Spleen (tissue), 11 donors: ENCODE measurements at regions not wholly inside any gene's neighbourhood (a gene's known extent, or its start where the extent isn't known, plus 50 kb on each side); places are given as distances from the start of the nearest gene placed in this dataset.

Experiments used
- DNase-seq: peaks from one replicate; pipeline ENCODE4 v3.0.0-alpha.2; 2020
- H3K27ac ChIP-seq, 8 donors: fragments of 200-600 bp; sonication (generic) in 7 of 8; 1 replicate in 4 of 8; 2 replicates in 4 of 8; pipeline versions ENCODE4 v1.5.0 to v1.8.0; 2016 to 2021; ENCODE audit warnings: inconsistent platforms in 4 of 8, mild to moderate bottlenecking in 4 of 8, moderate library complexity in 1 of 8
- H3K27me3 ChIP-seq, 7 donors: fragments of 200-600 bp; sonication (generic) in 6 of 7; replicated peaks in 1 of 7; 1 replicate in 4 of 7; 2 replicates in 3 of 7; pipeline versions ENCODE4 v1.5.0 to v1.8.0; 2016 to 2021; ENCODE audit warnings: inconsistent platforms in 3 of 7, mild to moderate bottlenecking in 1 of 7
- H3K36me3 ChIP-seq, 6 donors: fragments of 200-600 bp; sonication (generic) in 5 of 6; 1 replicate in 4 of 6; 2 replicates in 2 of 6; pipeline versions ENCODE4 v1.5.0 to v1.8.0; 2016 to 2021; ENCODE audit warnings: inconsistent platforms in 2 of 6
- H3K4me1 ChIP-seq, 6 donors: fragments of 200-600 bp; sonication (generic) in 5 of 6; 1 replicate in 3 of 6; 2 replicates in 3 of 6; pipeline versions ENCODE4 v1.5.0 to v1.8.0; 2016 to 2021; ENCODE audit warnings: inconsistent platforms in 3 of 6
- H3K4me3 ChIP-seq, 8 donors: fragments of 200-600 bp; sonication (generic) in 7 of 8; 1 replicate in 4 of 8; 2 replicates in 4 of 8; pipeline versions ENCODE4 v1.5.0 to v1.8.0; 2016 to 2021; ENCODE audit warnings: inconsistent platforms in 4 of 8, mild to moderate bottlenecking in 4 of 8, moderate library complexity in 2 of 8
- H3K9me3 ChIP-seq, 8 donors: fragments of 200-600 bp; sonication (generic) in 7 of 8; 1 replicate in 4 of 8; 2 replicates in 4 of 8; pipeline versions ENCODE4 v1.5.0 to v1.8.0; 2016 to 2021; ENCODE audit warnings: inconsistent platforms in 4 of 8
- POLR2A ChIP-seq, 3 donors: fragments of 450-650 bp; IDR thresholded peaks; one replicate each; pipeline ENCODE4 v1.5.1; 2017; ENCODE audit warnings: antibody characterized with exemption in 3 of 3, mild to moderate bottlenecking in 1 of 3
- POLR2AphosphoS5 ChIP-seq, 3 donors: sonication (generic); formaldehyde crosslinking; IDR thresholded peaks; one replicate each; pipeline ENCODE4 v1.5.1; 2017; ENCODE audit warnings: antibody characterized with exemption in 3 of 3
- WGBS, 5 donors: extraction: QIAGEN DNeasy Blood & Tissue Kit in 3 of 5; methylation state at CpG; one replicate each; pipeline versions ENCODE4 v1.1.5 to v1.1.7; 2013 to 2018; 5-methylcytosine and 5-hydroxymethylcytosine counted together
- intact Hi-C: fragments of 100-400 bp; cut with DNase I; formaldehyde crosslinking; loops from one replicate; pipeline ENCODE4 v1.15.0; 2023; ENCODE audit warnings: low total_unique reads
- TF ChIP-seq, protein P1 (sequence below), 11 experiments: fragments of 200-600 bp in 7 of 11; fragments of 450-650 bp in 4 of 11; sonication (generic) in 4 of 11; IDR thresholded peaks in 8 of 11; conservative IDR thresholded peaks in 3 of 11; 1 replicate in 7 of 11; 2 replicates in 4 of 11; pipeline versions ENCODE4 v1.4.0 to v1.8.0; 2016 to 2021; ENCODE audit warnings: antibody characterized with exemption in 11 of 11, inconsistent platforms in 4 of 11, mild to moderate bottlenecking in 1 of 11
- donor health status: healthy with polysubstance abuse.
- donor health status: DM: no; HTN: no; CAD: no; lungs with moderate emphysema.
- donor health status: DM: no; HTN: no; CAD: no.
- donor health status: Bipolar disorder and iron deficiency.
- donor health status: healthy.
- donor health status: DM: no; HTN: no; CAD: no.
- donor health status: DM: yes; HTN: yes; CAD: no.

DNA sequence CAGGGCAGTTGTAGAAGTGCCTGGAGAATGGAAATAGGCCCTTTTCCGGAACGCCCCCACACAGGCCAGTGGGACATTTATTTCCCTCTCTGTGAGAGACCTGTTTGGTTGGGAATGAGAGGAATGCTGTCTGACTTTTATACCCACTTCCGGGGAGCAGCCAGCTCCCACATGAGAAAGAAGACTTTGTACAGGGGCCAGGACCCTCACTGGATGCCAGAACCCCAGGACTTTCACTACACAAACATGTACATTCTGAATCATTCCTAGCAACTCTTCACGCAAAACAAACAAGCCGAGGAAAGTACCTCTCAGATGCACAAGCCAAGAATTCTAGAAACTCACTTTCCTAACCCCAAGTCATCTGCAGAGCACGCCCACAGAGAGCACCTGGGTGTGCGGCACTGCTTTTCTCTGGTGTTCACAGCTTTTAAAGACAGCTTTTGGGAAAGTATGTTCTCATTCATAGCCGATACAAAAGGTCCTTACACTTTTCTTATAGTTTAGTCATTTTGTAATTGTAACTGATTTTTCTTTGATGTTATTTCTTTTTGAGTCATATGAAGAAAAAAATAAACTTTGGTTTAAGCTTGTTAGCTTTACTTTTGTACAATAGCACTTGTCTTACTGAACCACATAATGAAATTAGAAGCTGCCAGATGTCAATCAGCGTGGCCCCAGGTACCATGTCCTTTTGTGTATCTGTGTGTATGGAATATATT lies 856.1 kb upstream of the ID2 start:
- no peaks in the 10 kb centered on the region for H3K9me3 ChIP-seq
- no peak overlapping the region for H3K4me3 ChIP-seq
- intact Hi-C loops, result no loop called here
- TF ChIP-seq POLR2AphosphoS5 (IDR thresholded peaks at IDR 0.05) (no peak), POLR2A (IDR thresholded peaks at IDR 0.05) (no peak)
- TF ChIP-seq, protein P1, sequence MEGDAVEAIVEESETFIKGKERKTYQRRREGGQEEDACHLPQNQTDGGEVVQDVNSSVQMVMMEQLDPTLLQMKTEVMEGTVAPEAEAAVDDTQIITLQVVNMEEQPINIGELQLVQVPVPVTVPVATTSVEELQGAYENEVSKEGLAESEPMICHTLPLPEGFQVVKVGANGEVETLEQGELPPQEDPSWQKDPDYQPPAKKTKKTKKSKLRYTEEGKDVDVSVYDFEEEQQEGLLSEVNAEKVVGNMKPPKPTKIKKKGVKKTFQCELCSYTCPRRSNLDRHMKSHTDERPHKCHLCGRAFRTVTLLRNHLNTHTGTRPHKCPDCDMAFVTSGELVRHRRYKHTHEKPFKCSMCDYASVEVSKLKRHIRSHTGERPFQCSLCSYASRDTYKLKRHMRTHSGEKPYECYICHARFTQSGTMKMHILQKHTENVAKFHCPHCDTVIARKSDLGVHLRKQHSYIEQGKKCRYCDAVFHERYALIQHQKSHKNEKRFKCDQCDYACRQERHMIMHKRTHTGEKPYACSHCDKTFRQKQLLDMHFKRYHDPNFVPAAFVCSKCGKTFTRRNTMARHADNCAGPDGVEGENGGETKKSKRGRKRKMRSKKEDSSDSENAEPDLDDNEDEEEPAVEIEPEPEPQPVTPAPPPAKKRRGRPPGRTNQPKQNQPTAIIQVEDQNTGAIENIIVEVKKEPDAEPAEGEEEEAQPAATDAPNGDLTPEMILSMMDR (IDR thresholded peaks at IDR 0.05 in 8 of 11, conservative IDR thresholded peaks at IDR 0.05 in 3 of 11), result no peak
- H3K27me3 ChIP-seq, result no peaks in the 10 kb centered on the region
- no peak for DNase-seq
- WGBS, 5 donors, result 74 to 87% (median 81%) methylated on average over 9 of the region's 9 CpGs
- no peaks in the 10 kb centered on the region for H3K36me3 ChIP-seq
- no peaks in the 10 kb centered on the region for H3K4me1 ChIP-seq
- H3K27ac ChIP-seq, result no peak overlapping the region

DNA sequence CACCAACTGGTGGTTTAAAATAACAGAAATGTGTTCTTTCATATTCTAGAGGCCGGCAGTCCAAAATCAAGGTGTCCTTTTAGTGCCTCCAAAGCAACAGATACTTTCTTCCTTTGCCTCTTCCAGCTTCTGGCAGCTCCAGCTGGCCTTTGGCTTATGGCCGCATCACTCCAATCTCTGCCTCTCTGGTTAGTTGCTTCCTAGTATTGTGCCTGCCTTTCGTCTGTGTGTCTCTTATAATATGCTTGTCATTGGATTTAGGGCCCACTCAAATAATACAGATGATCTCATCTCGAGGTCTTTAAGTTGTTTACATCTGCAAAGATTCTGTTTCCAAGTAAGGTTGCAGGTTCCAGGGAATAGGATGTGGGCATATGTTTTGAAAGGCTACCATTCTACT lies 855.2 kb upstream of the ID2 start:
- no peaks in the 10 kb centered on the region for H3K4me1 ChIP-seq
- DNase-seq, result no peak
- no peak overlapping the region for H3K27ac ChIP-seq
- WGBS, 5 donors, result 87 to 93% (median 90%) methylated on average over 4 of the region's 4 CpGs
- TF ChIP-seq, protein P1 (IDR thresholded peaks at IDR 0.05 in 8 of 11, conservative IDR thresholded peaks at IDR 0.05 in 3 of 11), result no peak
- TF ChIP-seq POLR2A (IDR thresholded peaks at IDR 0.05) (no peak), POLR2AphosphoS5 (IDR thresholded peaks at IDR 0.05) (no peak)
- H3K9me3 ChIP-seq, result no peaks in the 10 kb centered on the region
- no peaks in the 10 kb centered on the region for H3K36me3 ChIP-seq
- H3K4me3 ChIP-seq, result no peak overlapping the region
- intact Hi-C loops, result no loop called here
- H3K27me3 ChIP-seq, result no peaks in the 10 kb centered on the region

DNA sequence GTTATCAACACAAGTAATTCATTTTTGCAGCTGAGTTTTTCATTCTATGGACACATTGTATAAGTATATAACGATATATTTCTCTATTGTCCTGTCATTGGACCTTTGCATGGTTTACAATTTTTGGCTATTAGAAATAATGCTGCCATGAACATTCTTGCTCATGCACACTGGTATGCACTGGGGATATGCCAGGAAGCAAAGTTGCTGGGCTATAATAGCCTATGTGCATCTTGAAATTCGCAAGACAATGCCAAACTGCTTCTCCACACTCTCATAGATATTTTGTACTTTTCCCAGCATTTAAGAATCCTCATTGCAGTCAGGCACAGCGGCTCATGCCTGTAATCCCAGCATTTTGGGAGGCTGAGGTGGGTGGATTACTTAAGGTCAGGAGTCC lies 852.6 kb upstream of the ID2 start:
- Histone ChIP-seq H3K4me1 (no peaks in the 10 kb centered on the region), H3K36me3 (no peaks in the 10 kb centered on the region), H3K27ac (no peak overlapping the region), H3K4me3 (no peak overlapping the region), H3K9me3 (no peaks in the 10 kb centered on the region), H3K27me3 (no peaks in the 10 kb centered on the region)
- intact Hi-C loops, result no loop called here
- TF ChIP-seq POLR2A (IDR thresholded peaks at IDR 0.05) (no peak), POLR2AphosphoS5 (IDR thresholded peaks at IDR 0.05) (no peak)
- TF ChIP-seq, protein P1 (IDR thresholded peaks at IDR 0.05 in 8 of 11, conservative IDR thresholded peaks at IDR 0.05 in 3 of 11), result no peak
- DNase-seq, result no peak
- WGBS, 5 donors, result 91 to 99% (median 92%) methylated on average over 3 of the region's 3 CpGs

DNA sequence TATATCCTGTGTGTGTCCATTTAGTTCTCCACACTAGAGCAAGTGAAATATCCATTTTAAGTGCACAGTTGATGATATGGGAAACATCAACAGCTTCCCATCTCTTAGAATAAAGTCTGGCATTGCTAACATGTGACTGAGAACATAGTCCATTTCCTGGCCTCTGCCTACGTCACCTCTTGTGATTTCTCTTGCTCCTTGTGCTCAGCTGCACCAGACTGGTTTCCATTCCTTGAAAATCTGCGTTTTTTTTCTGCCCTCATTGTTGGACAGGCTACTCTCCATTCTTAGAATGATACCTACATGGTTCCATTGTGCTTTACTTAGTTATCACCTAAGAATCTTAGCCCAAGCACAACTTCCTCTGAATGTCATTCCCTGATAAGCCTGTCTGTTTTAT lies 851.2 kb upstream of the ID2 start:
- intact Hi-C loops, result no loop called here
- Histone ChIP-seq H3K36me3 (no peaks in the 10 kb centered on the region), H3K9me3 (peaks cover 0 to 10% (median 0%) of the 10 kb centered on the region in 8 donors), H3K4me3 (no peak overlapping the region), H3K27me3 (no peaks in the 10 kb centered on the region), H3K4me1 (peaks cover 0 to 6% (median 2%) of the 10 kb centered on the region in 6 donors), H3K27ac (no peak overlapping the region)
- no peak for DNase-seq
- TF ChIP-seq POLR2A (IDR thresholded peaks at IDR 0.05) (no peak), POLR2AphosphoS5 (IDR thresholded peaks at IDR 0.05) (no peak)
- TF ChIP-seq, protein P1 (IDR thresholded peaks at IDR 0.05 in 8 of 11, conservative IDR thresholded peaks at IDR 0.05 in 3 of 11), result no peak
- WGBS, 5 donors, result 69 to 83% (median 72%) methylated on average over 2 of the region's 2 CpGs
